GM18861 (cell line): ENCODE measurements at regions not wholly inside any gene's neighbourhood (a gene's known extent, or its start where the extent isn't known, plus 50 kb on each side); places are given as distances from the start of the nearest gene placed in this dataset.

Source experiments
- ATAC-seq: cut with Tn5 transposase; IDR thresholded peaks from one replicate; pipeline ENCODE4 v1.9.1; 2021; ENCODE audit not compliant: unreplicated experiment

GRCh38 chr2:120785228-120785966 is 49.7 kb downstream of the GLI2 start:
- ATAC-seq = no peak

GRCh38 chr2:120786038-120786960 is 50.6 kb downstream of the GLI2 start:
- ATAC-seq = no peak

GRCh38 chr2:120787111-120787821 is 51.6 kb downstream of the GLI2 start:
- no peak for ATAC-seq

- no peak for ATAC-seq
Observed at GRCh38 chr2:120787822-120788700, 52.4 kb downstream of the GLI2 start.

- no peak for ATAC-seq
Observed at GRCh38 chr2:120791243-120791961, 55.7 kb downstream of the GLI2 start.

DNA sequence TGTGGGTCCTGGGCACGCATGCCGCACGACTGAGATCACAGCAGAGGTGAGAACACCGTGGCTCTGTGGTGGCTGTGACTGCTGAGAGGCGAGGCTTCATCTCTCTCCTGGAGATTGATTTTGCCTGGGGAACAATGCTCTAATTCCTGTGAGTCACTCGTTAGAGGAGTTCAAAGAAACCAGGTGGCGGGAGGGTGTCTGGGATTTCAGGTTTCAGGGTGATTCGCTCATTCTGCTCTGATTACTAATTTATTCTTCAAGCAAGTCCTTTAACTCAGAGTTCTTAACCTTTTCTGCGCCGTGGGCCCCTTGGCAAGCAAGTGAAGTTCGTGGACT is 56.3 kb downstream of the GLI2 start:
- ATAC-seq = no peak

GRCh38 chr2:120793682-120794403 is 58.2 kb downstream of the GLI2 start:
- ATAC-seq = no peak

- no peak for ATAC-seq
Observed at GRCh38 chr2:120794716-120795115, 59.0 kb downstream of the GLI2 start.

GRCh38 chr2:120796094-120796493 is 60.4 kb downstream of the GLI2 start:
- no peak for ATAC-seq

- ATAC-seq = no peak
Observed at GRCh38 chr2:120797421-120798221, 62.0 kb downstream of the GLI2 start.

GRCh38 chr2:120798567-120799247 is 63.0 kb downstream of the GLI2 start:
- ATAC-seq = no peak

DNA sequence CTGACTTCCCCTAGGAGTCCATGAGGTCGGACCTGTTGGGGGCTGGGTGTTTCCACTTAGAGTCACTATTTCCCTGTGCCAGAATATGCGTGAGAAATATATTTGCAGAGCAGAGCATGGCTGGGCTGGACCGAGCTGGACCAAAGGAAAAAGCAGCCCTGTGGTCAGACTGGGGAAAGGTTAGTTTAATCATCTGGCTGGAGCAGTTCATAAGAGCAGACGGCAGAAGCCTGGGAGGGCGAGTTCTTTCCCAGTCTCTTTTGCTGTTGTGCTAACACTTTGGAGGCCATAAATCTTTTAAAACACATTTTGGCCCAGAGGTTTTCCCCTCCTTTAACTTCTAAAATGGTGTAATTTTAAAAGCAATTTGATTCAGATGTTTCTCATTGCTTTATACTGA is 66.5 kb downstream of the GLI2 start:
- no peak for ATAC-seq

GRCh38 chr2:120802867-120803484 is 67.3 kb downstream of the GLI2 start:
- ATAC-seq = no peak

DNA sequence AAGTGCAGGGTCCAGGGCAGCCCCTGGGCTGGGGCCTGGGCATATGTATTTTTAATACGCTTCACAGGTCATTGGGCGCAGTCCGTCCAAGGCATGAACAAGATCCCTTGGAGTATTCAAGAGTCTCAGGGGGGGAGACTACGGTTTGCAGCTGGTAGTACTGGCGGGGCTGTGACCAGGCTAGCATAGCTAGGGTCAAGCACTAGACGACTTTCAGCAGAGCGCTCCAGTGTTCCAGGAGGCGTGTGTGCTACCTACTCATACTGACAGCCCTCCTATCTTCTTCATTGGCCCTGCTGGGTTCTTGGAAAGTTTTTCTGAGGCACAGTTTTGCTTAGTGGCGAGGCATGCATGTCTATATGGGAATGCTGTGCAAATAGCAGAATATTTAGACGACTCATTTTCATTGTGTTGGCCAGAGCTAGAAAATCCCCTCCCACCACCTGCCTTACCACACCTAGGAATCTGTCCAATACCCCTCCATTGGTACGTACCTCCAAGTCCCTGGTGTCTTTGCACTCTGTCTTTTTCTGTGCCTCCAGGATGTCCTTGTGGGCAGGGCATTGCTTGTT is 68.2 kb downstream of the GLI2 start:
- no peak for ATAC-seq

GRCh38 chr2:120804459-120804858 is 68.8 kb downstream of the GLI2 start:
- ATAC-seq = no peak

DNA sequence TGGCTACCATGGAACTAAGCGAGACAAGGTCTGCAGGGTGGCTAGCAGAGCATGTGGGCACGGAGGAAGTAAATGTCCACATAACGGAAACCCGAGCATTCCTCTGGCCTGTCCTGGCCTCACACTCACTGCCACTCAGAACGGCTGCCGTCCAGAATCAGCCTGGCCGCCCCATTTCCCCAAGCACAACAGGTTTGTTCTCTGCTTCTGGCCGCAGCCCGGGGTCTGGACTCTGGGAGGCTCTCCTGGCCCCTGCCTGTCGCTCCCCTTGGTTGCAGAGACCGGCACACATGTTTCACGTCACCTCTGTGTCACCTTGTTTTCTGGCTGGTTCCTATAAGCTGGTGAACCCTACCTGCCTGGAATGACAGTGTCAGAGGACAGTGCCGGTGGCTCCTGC is 69.3 kb downstream of the GLI2 start:
- ATAC-seq = no peak

GRCh38 chr2:120805602-120806001 is 69.9 kb downstream of the GLI2 start:
- no peak for ATAC-seq
